ENCODE measurements at regions not wholly inside any gene's neighbourhood (a gene's known extent, or its start where the extent isn't known, plus 50 kb on each side); places are given as distances from the start of the nearest gene placed in this dataset.
A peak's percentile ranks its signal among the peaks of the same experiment; 100 is the strongest.

DNA sequence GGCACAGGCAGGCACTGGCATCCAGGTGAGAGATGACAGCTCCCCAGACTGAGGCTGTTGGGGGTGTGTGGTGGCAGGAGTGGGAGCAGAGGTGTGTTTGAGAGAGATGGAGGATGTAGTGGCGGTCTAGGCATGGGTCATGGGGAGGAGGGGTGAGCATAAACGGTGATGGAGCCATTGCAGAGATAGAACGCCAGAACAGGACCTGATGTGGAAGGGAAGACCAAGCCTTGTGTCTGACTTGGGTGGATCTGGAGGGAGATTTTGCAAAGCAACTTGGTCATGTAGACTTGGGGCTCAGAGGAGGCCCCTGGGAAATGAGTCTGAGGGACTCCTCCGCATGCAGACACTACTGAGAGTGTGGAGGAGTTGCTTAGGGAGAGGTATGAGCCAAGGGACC lies 50.0 kb upstream of the CLDN5 start:
- no peak overlapping the region for H3K4me3 Mint-ChIP-seq
- H3K27ac Mint-ChIP-seq: peak overlapping the region in 1 of 2 donors; percentile 6
- H3K9me3 Mint-ChIP-seq: no peaks in the 10 kb centered on the region
- peaks cover 8 to 45% of the 10 kb centered on the region in 2 donors for H3K27me3 Mint-ChIP-seq
- H3K4me1 Mint-ChIP-seq (ENCODE audit: low read depth in 2 of 2): peaks cover 3 to 12% of the 10 kb centered on the region in 2 donors
- DNase-seq (no peak), ATAC-seq (replicated peaks) (no peak)
- no peaks in the 10 kb centered on the region for H3K36me3 Mint-ChIP-seq (ENCODE audit: insufficient read depth)

DNA sequence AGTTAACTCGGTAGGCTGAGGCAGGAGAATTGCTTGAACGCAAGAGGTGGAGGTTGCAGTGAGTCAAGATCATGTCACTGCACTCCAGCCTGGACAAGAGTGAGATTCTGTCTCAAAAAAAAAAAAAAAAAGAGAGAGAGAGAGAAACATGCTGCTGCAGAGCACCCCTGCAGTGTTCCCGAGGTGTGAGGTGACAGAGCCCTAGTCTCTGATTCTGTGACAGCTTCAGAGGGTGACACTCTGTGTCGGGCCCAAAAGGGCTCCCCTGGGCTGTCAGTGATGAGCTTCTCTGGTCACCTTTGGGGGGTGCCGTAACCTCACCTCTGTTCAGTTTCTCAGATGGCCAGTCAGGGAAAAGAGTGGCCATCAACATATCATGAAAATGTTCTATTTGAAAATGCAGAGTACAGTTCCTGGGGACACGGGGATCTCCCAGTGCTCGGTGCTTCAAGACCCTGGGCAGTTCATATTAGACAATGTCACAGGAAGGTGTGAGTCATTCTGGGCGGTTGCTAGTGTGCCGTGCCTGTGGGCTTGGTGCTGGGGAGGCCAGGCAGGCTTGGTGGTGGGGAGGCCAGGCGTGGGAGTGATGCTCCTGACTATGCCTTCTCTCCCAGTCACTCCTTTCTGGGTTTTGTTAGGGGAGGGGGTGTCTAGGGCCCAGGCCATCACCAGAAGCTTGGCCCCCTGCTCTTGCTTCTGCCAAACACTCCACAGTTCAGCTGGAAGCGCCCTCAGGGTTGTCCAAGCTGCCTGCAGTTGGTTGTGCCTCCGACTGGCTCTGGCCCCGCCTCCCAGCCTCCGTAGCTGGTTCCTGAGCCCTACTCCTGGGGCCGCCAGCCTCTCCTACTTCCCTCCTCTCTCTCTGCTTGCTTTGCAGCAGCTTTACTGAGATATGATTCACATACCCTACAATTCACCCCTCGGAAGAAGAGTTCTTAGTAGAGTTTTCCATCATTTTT lies 52.5 kb upstream of the CLDN5 start:
- peaks cover 10 to 21% of the 10 kb centered on the region in 2 donors for H3K4me1 Mint-ChIP-seq (ENCODE audit: low read depth in 2 of 2)
- H3K27ac Mint-ChIP-seq: peak overlapping the region; percentile 15 to 88
- peaks cover 8 to 58% of the 10 kb centered on the region in 2 donors for H3K27me3 Mint-ChIP-seq
- no peaks in the 10 kb centered on the region for H3K36me3 Mint-ChIP-seq (ENCODE audit: insufficient read depth)
- DNase-seq: peak in 1 of 3 experiments; percentile 31
- ATAC-seq (replicated peaks): peak; percentile 77
- H3K4me3 Mint-ChIP-seq: peak overlapping the region; percentile 17 to 31
- H3K9me3 Mint-ChIP-seq: no peaks in the 10 kb centered on the region

DNA sequence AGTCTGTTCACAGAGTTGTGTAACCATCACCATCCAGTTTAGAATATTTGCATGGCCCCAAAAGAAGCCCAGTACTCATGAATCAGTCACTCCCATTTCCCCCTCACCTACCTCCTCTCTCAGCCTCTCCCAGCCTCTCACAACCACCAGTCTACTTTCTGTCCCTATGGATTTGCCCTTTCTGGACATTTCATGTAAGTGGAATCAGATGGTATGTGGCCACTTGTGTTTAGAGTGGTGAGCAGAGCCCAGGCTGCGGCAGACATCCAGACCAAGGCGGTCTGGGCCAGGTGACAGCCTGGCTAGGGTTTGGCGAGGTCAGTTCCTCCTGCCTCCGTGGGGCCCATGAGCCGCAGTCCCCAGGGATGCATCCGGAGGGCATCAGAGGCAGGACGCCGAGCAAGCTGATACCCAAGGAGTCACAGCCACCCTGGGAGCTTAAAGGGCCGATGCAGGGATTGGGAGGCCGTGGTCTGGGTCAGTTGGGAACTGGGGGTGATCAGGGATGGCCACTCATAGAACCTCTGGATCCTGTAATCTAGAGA lies 53.3 kb upstream of the CLDN5 start:
- H3K4me1 Mint-ChIP-seq (ENCODE audit: low read depth in 2 of 2): peaks cover 10 to 21% of the 10 kb centered on the region in 2 donors
- H3K27ac Mint-ChIP-seq: no peak overlapping the region
- peak overlapping the region; percentile 17 to 31 for H3K4me3 Mint-ChIP-seq
- no peaks in the 10 kb centered on the region for H3K36me3 Mint-ChIP-seq (ENCODE audit: insufficient read depth)
- ATAC-seq (replicated peaks) (no peak), DNase-seq (no peak)
- no peaks in the 10 kb centered on the region for H3K9me3 Mint-ChIP-seq
- H3K27me3 Mint-ChIP-seq: peaks cover 8 to 58% of the 10 kb centered on the region in 2 donors

- no peaks in the 10 kb centered on the region for H3K9me3 Mint-ChIP-seq
- DNase-seq (no peak), ATAC-seq (replicated peaks) (no peak)
- no peak overlapping the region for H3K4me3 Mint-ChIP-seq
- H3K27me3 Mint-ChIP-seq: peaks cover 8 to 55% of the 10 kb centered on the region in 2 donors
- no peaks in the 10 kb centered on the region for H3K36me3 Mint-ChIP-seq (ENCODE audit: insufficient read depth)
- H3K4me1 Mint-ChIP-seq (ENCODE audit: low read depth in 2 of 2): peaks cover 10 to 21% of the 10 kb centered on the region in 2 donors
- peak overlapping the region in 1 of 2 donors; percentile 52 for H3K27ac Mint-ChIP-seq
These were observed 54.2 kb upstream of the CLDN5 start for GRCh38 chr22:19578180-19579004.

DNA sequence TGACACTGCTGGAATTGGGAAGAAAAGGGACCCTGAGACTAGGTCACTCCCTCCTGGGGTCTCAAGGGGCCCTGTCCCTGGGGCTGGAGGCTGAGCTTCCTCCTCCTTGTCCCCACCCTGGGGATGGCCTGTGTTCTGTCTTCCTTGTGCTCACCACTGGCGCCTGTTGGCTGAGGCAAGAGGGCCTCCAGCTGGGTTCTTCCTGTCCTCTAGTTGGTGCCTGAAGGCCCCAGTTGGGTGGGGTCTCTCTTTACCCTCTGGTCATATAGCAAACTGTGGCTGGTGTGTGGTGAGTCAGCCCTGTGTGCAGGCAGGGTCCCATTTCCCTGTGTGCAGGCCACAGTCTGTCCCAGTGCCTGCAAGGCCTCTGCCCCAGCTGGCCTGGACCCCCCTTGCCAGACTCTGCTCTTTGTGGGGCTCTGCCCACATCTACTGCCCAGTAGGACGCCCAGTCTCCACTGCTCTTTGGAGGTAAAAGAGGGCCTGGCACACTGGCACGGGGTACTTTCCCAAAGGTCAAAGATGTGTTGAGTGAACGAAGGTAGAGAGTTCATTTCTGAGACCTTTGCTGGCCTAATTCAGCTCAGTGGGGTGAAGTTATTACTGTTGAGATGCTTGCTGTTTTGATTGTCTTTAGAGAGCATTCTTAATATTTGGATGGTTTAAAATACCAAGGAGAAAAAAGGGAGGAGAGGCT lies 55.1 kb upstream of the CLDN5 start:
- peak overlapping the region; percentile 52 to 73 for H3K27ac Mint-ChIP-seq
- peaks cover 10 to 21% of the 10 kb centered on the region in 2 donors for H3K4me1 Mint-ChIP-seq (ENCODE audit: low read depth in 2 of 2)
- no peaks in the 10 kb centered on the region for H3K9me3 Mint-ChIP-seq
- no peaks in the 10 kb centered on the region for H3K36me3 Mint-ChIP-seq (ENCODE audit: insufficient read depth)
- ATAC-seq (replicated peaks): no peak
- peaks cover 0 to 47% of the 10 kb centered on the region in 2 donors for H3K27me3 Mint-ChIP-seq
- no peak for DNase-seq
- no peak overlapping the region for H3K4me3 Mint-ChIP-seq

GRCh38 chr22:19579880-19580279 lies 55.7 kb upstream of the CLDN5 start:
- no peak for ATAC-seq (replicated peaks)
- Mint-ChIP-seq H3K4me3 (no peak overlapping the region), H3K27ac (peak overlapping the region; percentile 44 to 73), H3K36me3 (ENCODE audit: insufficient read depth) (no peaks in the 10 kb centered on the region), H3K27me3 (peaks cover 0 to 44% of the 10 kb centered on the region in 2 donors), H3K9me3 (no peaks in the 10 kb centered on the region), H3K4me1 (ENCODE audit: low read depth in 2 of 2) (peaks cover 10 to 21% of the 10 kb centered on the region in 2 donors)
- no peak for DNase-seq

DNA sequence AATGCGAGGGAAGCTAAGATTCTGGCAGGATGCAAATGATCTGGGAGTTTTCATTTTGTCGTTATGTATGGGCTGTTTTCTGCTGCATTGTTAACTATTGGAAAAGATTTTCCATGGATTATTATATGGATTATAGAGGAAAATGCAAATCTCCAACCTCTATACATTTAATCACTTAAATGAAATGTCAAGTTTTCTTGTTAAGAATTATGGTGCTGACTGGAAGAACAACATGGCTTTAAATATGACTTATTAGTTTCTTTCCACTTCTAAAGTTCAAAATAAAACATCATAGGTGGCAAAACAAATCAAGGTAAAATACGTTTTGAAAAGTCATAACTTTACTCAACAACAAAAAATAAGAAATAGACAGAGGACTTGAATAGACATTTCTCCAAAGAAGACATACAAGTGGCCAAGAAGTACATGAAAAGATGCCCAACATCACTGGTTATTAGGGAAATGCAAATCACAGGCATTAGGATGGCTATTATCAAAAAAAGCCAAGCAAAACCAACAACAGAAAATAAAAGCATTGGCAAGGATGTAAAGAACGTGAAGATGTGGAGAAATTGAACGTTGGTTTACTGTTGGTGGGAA lies 56.2 kb upstream of the CLDN5 start:
- no peak for ATAC-seq (replicated peaks)
- Mint-ChIP-seq H3K27me3 (peaks cover 0 to 43% of the 10 kb centered on the region in 2 donors), H3K9me3 (no peaks in the 10 kb centered on the region), H3K27ac (peak overlapping the region; percentile 44 to 73), H3K4me3 (no peak overlapping the region), H3K36me3 (ENCODE audit: insufficient read depth) (no peaks in the 10 kb centered on the region), H3K4me1 (ENCODE audit: low read depth in 2 of 2) (peaks cover 10 to 21% of the 10 kb centered on the region in 2 donors)
- DNase-seq: no peak

DNA sequence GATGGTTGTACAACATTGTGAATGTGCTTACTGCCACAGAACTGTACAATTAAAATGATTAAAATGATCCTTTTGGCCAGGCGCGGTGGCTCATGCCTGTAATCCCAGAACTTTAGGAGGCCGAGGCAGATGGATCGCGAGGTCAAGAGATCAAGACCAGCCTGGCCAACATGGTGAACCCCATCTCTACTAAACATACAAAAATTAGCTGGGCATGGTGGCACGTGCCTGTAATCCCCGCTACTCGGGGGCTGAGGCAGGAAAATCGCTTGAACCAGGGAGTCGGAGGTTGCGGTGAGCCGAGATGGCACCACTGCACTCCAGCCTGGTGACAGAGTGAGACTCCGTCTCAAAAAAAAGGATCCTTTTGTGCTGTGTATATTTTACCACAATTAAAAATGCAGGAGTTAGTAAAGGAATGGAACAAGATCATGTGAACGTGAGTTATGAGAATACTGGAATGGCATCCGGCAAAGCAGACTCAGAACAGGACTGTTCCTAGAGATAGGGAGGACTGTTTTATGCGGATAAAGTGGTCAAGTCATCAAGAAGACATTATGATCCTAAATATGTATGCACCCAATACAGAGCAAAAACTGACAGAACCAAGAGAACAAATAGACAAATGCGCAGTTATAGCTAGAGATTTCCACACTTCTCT lies 58.0 kb upstream of the CLDN5 start:
- no peaks in the 10 kb centered on the region for H3K9me3 Mint-ChIP-seq
- no peak for DNase-seq
- no peak for ATAC-seq (replicated peaks)
- peaks cover 0 to 36% of the 10 kb centered on the region in 2 donors for H3K27me3 Mint-ChIP-seq
- no peaks in the 10 kb centered on the region for H3K36me3 Mint-ChIP-seq (ENCODE audit: insufficient read depth)
- H3K27ac Mint-ChIP-seq: no peak overlapping the region
- peaks cover 8 to 15% of the 10 kb centered on the region in 2 donors for H3K4me1 Mint-ChIP-seq (ENCODE audit: low read depth in 2 of 2)
- H3K4me3 Mint-ChIP-seq: no peak overlapping the region

GRCh38 chr22:19586922-19587684 lies 62.9 kb upstream of the CLDN5 start:
- H3K9me3 Mint-ChIP-seq: no peaks in the 10 kb centered on the region
- ATAC-seq (replicated peaks) (no peak), DNase-seq (no peak)
- no peaks in the 10 kb centered on the region for H3K4me1 Mint-ChIP-seq (ENCODE audit: low read depth in 2 of 2)
- H3K36me3 Mint-ChIP-seq (ENCODE audit: insufficient read depth): no peaks in the 10 kb centered on the region
- peaks cover 12 to 30% of the 10 kb centered on the region in 2 donors for H3K27me3 Mint-ChIP-seq
- no peak overlapping the region for H3K27ac Mint-ChIP-seq
- no peak overlapping the region for H3K4me3 Mint-ChIP-seq

DNA sequence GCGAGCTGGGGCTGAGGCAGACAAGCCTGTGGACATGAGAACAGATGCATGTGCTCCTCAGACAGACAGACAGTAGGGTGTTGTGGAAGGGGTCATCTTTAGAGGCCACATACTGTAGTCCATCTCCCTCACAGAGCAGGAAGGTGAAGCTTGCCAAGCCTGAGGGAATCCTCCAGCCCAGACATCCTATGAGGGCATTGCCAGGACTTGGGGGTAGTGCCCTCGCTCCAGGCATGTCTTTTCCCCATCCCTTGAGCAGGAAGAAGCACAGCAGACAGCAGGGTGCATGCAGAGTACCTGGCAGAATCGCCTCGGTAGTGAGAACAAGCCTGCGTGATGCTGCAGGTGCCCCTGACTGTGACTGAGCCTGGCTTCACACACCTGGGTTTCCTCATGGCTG lies 66.5 kb upstream of the CLDN5 start:
- Mint-ChIP-seq H3K36me3 (ENCODE audit: insufficient read depth) (no peaks in the 10 kb centered on the region), H3K4me3 (no peak overlapping the region), H3K4me1 (ENCODE audit: low read depth in 2 of 2) (no peaks in the 10 kb centered on the region), H3K9me3 (no peaks in the 10 kb centered on the region), H3K27ac (no peak overlapping the region), H3K27me3 (peaks cover 18 to 54% of the 10 kb centered on the region in 2 donors)
- DNase-seq (no peak), ATAC-seq (replicated peaks) (no peak)

- H3K4me3 Mint-ChIP-seq: no peak overlapping the region
- H3K4me1 Mint-ChIP-seq (ENCODE audit: low read depth in 2 of 2): no peaks in the 10 kb centered on the region
- no peak for ATAC-seq (replicated peaks)
- no peaks in the 10 kb centered on the region for H3K36me3 Mint-ChIP-seq (ENCODE audit: insufficient read depth)
- peaks cover 18 to 55% of the 10 kb centered on the region in 2 donors for H3K27me3 Mint-ChIP-seq
- no peak overlapping the region for H3K27ac Mint-ChIP-seq
- H3K9me3 Mint-ChIP-seq: no peaks in the 10 kb centered on the region
- DNase-seq: no peak
These were observed 67.4 kb upstream of the CLDN5 start for GRCh38 chr22:19591568-19591967.

DNA sequence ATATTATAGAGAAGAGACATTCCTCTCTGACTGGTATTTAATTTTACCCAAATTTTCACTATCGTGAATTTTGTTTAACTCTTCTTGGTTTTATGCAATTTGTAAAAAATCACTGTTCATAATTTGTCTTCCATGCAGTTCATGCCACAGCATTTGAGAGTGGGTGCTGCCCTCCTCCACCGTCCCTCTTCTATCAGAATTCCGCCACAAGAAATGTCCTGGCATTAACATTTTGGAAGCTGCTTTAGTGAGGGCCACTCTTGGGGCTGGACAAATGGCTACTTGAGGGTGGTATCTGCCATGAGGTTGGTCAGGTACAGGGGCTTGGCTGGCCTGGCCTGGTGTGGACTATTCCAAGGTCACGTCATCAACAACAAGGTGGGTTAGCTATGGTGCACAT lies 68.3 kb upstream of the CLDN5 start:
- DNase-seq (no peak), ATAC-seq (replicated peaks) (no peak)
- Mint-ChIP-seq H3K27ac (no peak overlapping the region), H3K27me3 (peaks cover 18 to 46% of the 10 kb centered on the region in 2 donors), H3K9me3 (no peaks in the 10 kb centered on the region), H3K4me3 (no peak overlapping the region), H3K36me3 (ENCODE audit: insufficient read depth) (no peaks in the 10 kb centered on the region), H3K4me1 (ENCODE audit: low read depth in 2 of 2) (peaks cover 0 to 3% of the 10 kb centered on the region in 2 donors)
